MG63 (cell line): ENCODE measurements at regions not wholly inside any gene's neighbourhood (a gene's known extent, or its start where the extent isn't known, plus 50 kb on each side); places are given as distances from the start of the nearest gene placed in this dataset.

Source experiments
- DNase-seq: peaks from one replicate; pipeline ENCODE4 v3.0.0-alpha.2; 2020
- H3K27me3 ChIP-seq: fragments of 250-450 bp; sonication (Bioruptor Pico); 2 replicates; pipeline ENCODE4 v1.5.1; 2020; ENCODE audit warnings: mild to moderate bottlenecking, moderate library complexity
- H3K36me3 ChIP-seq: fragments of 250-450 bp; sonication (Bioruptor Pico); 2 replicates; pipeline ENCODE4 v1.5.1; 2020; ENCODE audit warnings: mild to moderate bottlenecking, moderate library complexity
- H3K4me3 ChIP-seq: fragments of 250-450 bp; sonication (Bioruptor Pico); 2 replicates; pipeline ENCODE4 v1.5.1; 2020; ENCODE audit warnings: mild to moderate bottlenecking, moderate library complexity
- H3K9me3 ChIP-seq: fragments of 250-450 bp; sonication (Bioruptor Pico); 2 replicates; pipeline ENCODE4 v1.5.1; 2020; ENCODE audit warnings: mild to moderate bottlenecking, moderate library complexity

- no peaks in the 10 kb centered on the region for H3K36me3 ChIP-seq
- no peak for DNase-seq
- no peaks in the 10 kb centered on the region; the same call in 1 of the 2 replicates for H3K27me3 ChIP-seq
- no peak overlapping the region for H3K4me3 ChIP-seq
- no peaks in the 10 kb centered on the region for H3K9me3 ChIP-seq
These were observed 75.7 kb downstream of the FAM43A start for GRCh38 chr3:194761384-194761783.

DNA sequence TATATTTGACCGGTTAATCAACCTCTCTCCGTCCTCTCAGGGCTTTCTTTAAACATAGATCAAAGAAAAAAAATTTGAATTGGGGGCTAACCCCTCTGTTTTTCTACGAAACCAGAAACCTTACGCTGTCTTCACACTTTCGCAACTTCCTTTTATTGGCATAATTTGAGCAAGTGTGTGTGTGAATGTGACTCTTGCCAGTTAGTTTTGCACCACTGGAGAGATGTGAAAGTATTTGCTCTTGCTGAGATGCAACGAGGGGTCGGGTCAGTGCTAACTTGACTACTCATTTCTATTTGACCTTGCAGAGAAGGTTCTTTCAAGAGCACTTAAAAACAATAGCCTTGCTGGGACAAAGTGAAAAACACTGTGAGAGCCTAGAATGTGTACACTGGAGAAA lies 81.2 kb downstream of the FAM43A start:
- H3K4me3 ChIP-seq: no peak overlapping the region
- no peaks in the 10 kb centered on the region for H3K36me3 ChIP-seq
- no peak for DNase-seq
- H3K9me3 ChIP-seq: no peaks in the 10 kb centered on the region
- no peaks in the 10 kb centered on the region for H3K27me3 ChIP-seq

DNA sequence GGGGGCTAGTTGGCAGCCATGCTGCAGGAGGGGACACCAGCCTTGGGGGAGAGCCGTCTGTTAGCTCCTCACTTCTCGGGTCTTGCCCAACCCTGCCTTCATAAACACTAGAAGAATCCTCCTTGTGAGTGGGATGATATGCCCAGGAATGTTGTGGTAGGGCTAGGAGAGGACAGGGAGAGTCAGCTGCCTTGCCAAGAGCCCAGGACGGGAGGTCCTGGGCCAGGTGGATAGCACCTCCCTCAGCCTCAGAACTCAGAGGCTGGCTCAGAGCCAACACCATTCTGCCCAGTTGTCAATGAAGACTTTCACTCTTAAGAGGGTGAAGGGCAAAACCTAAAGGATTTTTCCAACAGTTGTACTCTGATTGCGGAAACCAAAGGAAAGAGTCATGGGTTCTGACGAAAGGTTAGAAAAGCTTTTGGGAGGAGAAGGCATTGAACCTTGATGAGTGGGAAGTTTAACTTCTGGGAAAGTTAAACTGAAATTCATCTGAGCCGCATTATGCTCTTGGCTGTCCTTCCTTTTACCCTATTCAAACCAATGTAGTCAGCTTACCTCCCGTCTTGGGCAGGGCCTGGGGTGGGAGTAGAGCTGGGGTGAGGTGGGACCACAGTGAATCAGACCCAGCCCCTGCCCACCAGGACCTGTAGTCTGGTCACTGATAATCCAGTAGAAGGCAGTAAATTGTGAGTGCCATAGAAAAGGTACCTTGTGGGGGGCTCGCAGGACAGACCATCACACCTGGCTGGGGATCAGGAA lies 81.9 kb downstream of the FAM43A start:
- no peaks in the 10 kb centered on the region for H3K27me3 ChIP-seq
- DNase-seq: no peak
- H3K9me3 ChIP-seq: no peaks in the 10 kb centered on the region
- no peaks in the 10 kb centered on the region for H3K36me3 ChIP-seq
- no peak overlapping the region for H3K4me3 ChIP-seq

GRCh38 chr3:194768586-194768985 lies 82.9 kb downstream of the FAM43A start:
- no peaks in the 10 kb centered on the region for H3K9me3 ChIP-seq
- no peak overlapping the region for H3K4me3 ChIP-seq
- DNase-seq: no peak
- no peaks in the 10 kb centered on the region for H3K36me3 ChIP-seq
- no peaks in the 10 kb centered on the region for H3K27me3 ChIP-seq

GRCh38 chr3:194769020-194769643 lies 83.4 kb downstream of the FAM43A start:
- Histone ChIP-seq H3K4me3 (peak overlapping the region; percentile 44), H3K9me3 (no peaks in the 10 kb centered on the region), H3K36me3 (no peaks in the 10 kb centered on the region), H3K27me3 (no peaks in the 10 kb centered on the region)
- DNase-seq: peak; percentile 96

DNA sequence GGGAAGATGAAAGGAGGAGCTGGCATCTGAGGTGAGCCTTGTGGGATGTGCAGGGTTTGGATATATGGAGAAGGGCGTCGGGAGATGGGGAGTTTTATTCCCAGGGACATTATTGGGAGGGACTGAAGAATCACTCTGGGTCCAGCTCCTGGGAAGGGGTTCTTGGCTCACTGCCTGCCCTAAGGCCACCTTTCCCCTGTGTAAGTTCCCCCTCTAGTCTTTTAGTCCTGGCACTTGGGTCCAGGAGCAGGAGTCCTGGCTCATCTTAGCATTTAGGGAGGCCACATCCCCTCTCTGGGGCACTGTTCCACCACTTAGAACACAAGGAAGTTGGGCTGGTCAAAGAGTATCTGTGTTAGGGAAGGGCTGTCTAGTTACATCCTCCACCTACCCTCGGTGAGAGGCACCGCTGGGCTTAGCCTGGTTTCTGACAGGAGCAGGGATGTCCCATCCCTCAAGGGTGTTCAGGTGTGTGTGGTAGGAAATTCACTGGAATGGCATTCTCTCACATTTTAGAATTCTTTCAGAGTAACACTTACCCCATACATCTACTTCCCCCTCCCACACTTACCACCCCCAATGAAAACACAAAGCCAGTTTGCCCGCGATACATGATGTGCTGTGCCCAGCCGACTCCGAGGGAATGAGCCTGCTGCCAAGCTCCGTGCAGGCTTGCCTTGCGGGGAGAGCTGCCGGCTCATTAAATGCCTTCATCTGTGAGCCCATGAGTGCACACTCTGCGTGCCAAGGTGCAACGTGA lies 86.7 kb downstream of the FAM43A start:
- Histone ChIP-seq H3K27me3 (no peaks in the 10 kb centered on the region), H3K36me3 (no peaks in the 10 kb centered on the region), H3K9me3 (no peaks in the 10 kb centered on the region), H3K4me3 (peak overlapping the region; percentile 17; the same call in 1 of the 2 replicates)
- peak; percentile 66 for DNase-seq

- Histone ChIP-seq H3K4me3 (peak overlapping the region; percentile 17; the same call in 1 of the 2 replicates), H3K36me3 (no peaks in the 10 kb centered on the region), H3K27me3 (no peaks in the 10 kb centered on the region), H3K9me3 (peaks cover under 1% of the 10 kb centered on the region; the same call in 1 of the 2 replicates)
- peak; percentile 95 for DNase-seq
These were observed 87.5 kb downstream of the FAM43A start for GRCh38 chr3:194773216-194773615.

DNA sequence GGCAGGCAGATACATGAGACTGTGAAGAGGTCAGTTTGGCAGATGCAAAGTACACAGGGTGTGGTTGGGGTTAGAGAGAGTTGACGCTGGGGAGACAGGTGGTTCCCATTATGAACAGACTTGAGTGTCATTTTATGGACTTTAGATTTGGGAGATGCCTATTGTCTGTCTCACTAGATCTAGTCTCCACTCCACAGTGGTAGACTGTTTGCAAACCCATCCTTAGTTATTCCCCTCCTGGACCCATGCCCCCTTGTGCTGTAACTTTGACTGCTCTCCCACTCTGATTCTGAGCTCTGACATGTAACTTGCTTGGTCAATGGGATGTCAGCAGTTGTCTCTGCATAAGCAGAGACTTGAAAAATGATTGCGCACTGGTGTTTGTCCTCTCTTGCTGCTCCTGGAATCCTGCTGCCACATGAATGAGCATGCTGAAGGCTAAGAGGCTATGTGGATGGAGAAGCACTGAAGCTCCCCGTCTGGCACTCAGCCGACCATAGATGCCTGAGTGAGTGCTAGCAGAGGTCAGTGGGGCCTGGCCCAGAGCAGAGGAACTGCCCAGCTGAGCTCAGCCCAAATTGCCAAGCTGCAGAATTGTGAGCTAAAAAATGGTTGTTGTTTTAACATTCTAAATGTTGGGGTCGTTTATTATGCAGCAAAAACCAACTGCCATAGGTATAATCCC lies 88.2 kb downstream of the FAM43A start:
- H3K9me3 ChIP-seq: peaks cover 2% of the 10 kb centered on the region; the same call in 1 of the 2 replicates
- H3K36me3 ChIP-seq: no peaks in the 10 kb centered on the region
- no peaks in the 10 kb centered on the region for H3K27me3 ChIP-seq
- peak; percentile 72 for DNase-seq
- no peak overlapping the region for H3K4me3 ChIP-seq

- peak; percentile 48 for DNase-seq
- H3K27me3 ChIP-seq: no peaks in the 10 kb centered on the region
- H3K36me3 ChIP-seq: no peaks in the 10 kb centered on the region
- H3K9me3 ChIP-seq: peaks cover 2% of the 10 kb centered on the region; the same call in 1 of the 2 replicates
- no peak overlapping the region for H3K4me3 ChIP-seq
These were observed 89.6 kb downstream of the FAM43A start for GRCh38 chr3:194775266-194775665.

- Histone ChIP-seq H3K9me3 (peaks cover 2% of the 10 kb centered on the region; the same call in 1 of the 2 replicates), H3K27me3 (no peaks in the 10 kb centered on the region), H3K4me3 (no peak overlapping the region), H3K36me3 (no peaks in the 10 kb centered on the region)
- peak; percentile 91 for DNase-seq
These were observed 90.0 kb downstream of the FAM43A start for GRCh38 chr3:194775731-194776130.

DNA sequence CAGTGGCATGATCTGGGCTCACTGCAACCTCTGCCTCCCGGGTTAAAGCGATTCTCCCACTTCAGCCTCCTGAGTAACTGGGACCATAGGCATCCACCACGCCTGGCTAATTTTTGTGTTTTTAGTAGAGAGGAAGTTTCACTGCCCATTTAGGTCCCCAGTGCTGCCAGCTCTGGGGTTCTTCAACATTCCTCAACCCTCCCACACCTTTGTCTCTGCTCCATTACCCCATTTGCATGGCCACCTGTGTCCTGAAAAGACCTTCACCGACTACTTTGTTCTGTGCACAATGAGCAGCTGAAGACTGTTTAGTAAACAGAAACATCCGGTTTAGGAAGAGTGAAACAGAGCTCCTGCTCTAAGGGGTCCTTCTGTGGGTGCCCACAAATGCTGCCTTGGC lies 92.0 kb downstream of the FAM43A start:
- DNase-seq: no peak
- Histone ChIP-seq H3K4me3 (no peak overlapping the region), H3K36me3 (no peaks in the 10 kb centered on the region), H3K9me3 (peaks cover 2% of the 10 kb centered on the region; the same call in 1 of the 2 replicates), H3K27me3 (no peaks in the 10 kb centered on the region)

DNA sequence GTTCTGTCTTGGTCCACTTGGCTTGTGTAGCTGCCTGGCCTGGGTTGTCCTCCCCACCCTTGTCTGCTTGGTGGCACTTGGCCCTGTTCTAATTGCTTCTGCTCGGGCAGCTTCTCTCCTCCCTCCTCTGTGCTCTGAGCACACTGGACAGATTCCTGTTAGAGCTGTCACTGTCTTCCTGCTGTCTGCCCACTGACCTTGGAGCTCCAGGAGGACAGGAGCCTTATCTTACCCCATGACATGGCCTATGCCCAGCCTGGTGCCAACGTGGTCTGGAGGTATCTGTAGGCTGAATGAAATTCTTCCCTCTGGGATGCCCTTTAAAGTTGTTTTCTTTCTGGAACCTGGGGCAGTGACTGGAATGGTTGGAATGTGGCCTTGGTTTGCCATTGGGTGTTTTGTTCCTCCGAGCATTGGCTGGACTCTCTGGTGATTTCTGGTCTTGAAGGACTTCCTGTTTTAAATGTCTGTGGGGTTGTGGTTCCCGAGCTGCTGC lies 94.1 kb downstream of the FAM43A start:
- Histone ChIP-seq H3K27me3 (no peaks in the 10 kb centered on the region), H3K36me3 (no peaks in the 10 kb centered on the region), H3K4me3 (no peak overlapping the region), H3K9me3 (peaks cover 2% of the 10 kb centered on the region; the same call in 1 of the 2 replicates)
- no peak for DNase-seq

- Histone ChIP-seq H3K27me3 (no peaks in the 10 kb centered on the region), H3K36me3 (no peaks in the 10 kb centered on the region), H3K4me3 (no peak overlapping the region), H3K9me3 (peaks cover 2% of the 10 kb centered on the region; the same call in 1 of the 2 replicates)
- no peak for DNase-seq
These were observed 95.0 kb downstream of the FAM43A start for GRCh38 chr3:194780706-194781105.

DNA sequence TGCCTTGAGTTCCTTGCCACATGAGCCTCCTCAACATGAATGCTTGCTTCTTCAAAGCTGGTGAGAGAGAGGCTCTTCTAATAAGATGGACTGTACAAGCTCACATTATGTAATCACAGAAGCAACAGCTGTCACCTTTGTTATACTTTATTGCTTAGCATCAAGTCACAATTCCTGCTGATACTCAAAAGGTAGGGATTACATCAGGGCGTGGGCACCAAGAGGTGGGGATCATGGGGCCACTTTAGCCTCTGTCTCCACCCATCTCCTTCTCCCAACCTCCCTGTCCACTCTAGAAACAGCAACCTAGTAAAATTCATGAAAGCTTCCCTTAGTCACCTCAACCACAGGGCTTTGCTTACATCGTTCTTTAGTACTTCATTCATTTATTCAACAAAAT lies 95.9 kb downstream of the FAM43A start:
- no peaks in the 10 kb centered on the region for H3K27me3 ChIP-seq
- no peaks in the 10 kb centered on the region for H3K36me3 ChIP-seq
- DNase-seq: no peak
- H3K4me3 ChIP-seq: no peak overlapping the region
- peaks cover 2% of the 10 kb centered on the region; the same call in 1 of the 2 replicates for H3K9me3 ChIP-seq

DNA sequence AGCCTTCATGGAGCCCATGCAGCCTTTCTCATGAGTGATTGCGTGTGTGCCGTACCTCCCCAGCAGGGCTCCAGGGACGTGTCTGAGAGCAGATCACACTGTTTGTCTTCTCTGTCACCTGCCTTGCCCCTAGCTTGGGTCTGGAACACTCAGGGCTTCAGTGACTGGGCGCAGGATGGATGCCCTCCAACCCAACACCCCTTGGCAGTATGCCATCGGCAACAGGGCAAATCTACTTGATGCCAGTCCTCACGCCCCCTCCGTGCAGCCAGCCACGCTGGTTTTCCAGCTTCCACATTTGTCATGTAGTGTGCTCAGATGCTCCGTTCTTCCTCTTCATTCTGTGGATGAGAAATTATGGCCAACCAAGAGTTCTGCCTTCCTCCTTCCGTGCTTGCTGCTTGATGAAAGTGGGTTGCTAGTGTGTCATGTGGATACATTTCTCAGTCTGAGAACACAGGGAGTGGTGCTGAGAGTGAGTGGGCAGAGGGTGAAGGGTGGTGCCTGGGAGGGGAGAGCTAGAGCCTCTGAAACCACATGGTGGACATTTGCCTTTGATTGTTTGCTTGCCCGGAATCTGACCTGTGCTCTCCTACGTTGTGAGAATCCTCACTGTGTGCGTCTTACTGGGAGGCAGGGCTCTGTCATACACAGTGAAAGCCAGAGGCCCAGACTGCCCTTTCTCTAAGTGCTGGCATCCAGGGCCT lies 97.2 kb downstream of the FAM43A start:
- no peaks in the 10 kb centered on the region for H3K36me3 ChIP-seq
- H3K9me3 ChIP-seq: peaks cover 2% of the 10 kb centered on the region; the same call in 1 of the 2 replicates
- H3K27me3 ChIP-seq: no peaks in the 10 kb centered on the region
- no peak overlapping the region for H3K4me3 ChIP-seq
- no peak for DNase-seq

DNA sequence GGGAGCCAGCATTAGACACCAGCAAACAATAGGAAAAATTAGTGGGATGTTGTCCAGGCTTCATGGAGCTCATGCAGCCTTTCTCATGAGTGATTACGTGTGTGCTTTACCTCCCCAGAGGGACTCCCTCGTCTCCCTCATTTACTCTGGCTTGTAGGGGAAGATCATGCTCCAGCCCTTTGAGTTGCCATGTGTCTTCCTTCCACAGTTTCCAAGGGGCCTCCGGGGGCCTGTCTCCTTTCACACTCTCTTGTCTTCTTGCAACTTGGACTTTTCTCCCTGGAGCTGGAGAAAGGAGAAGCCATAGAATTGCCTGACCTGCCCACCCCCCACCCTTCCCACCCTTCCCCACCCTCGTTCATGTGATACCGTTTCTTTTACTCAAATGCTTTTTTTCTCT lies 98.7 kb downstream of the FAM43A start:
- DNase-seq: no peak
- no peaks in the 10 kb centered on the region for H3K27me3 ChIP-seq
- no peaks in the 10 kb centered on the region for H3K9me3 ChIP-seq
- no peak overlapping the region for H3K4me3 ChIP-seq
- H3K36me3 ChIP-seq: no peaks in the 10 kb centered on the region
